DND-41 (cell line): ENCODE measurements at regions not wholly inside any gene's neighbourhood (a gene's known extent, or its start where the extent isn't known, plus 50 kb on each side); places are given as distances from the start of the nearest gene placed in this dataset.

ENCODE experiments used
- ATAC-seq: fragments of 200-7000 bp; cut with Tn5 transposase; 3 replicates; pipeline ENCODE4 v1.9.1; 2021; ENCODE audit warnings: low read depth; ENCODE audit not compliant: insufficient read depth
- DNase-seq: peaks from one replicate; pipeline ENCODE4 v3.0.0-alpha.2; 2020
- H2AFZ ChIP-seq: 2 replicates; pipeline ENCODE4 v1.6.0; 2012; ENCODE audit warnings: low read depth, low read length
- H3K27ac ChIP-seq: 2 replicates; pipeline ENCODE4 v1.5.1; 2012; ENCODE audit warnings: low read length, inconsistent platforms
- H3K27me3 ChIP-seq: fragments of 200-600 bp; sonication (generic); 2 replicates; pipeline ENCODE4 v1.6.0; 2012; ENCODE audit warnings: low read length, mild to moderate bottlenecking, inconsistent platforms; ENCODE audit not compliant: insufficient read depth, poor library complexity
- H3K36me3 ChIP-seq: 2 replicates; pipeline ENCODE4 v1.5.1; 2012; ENCODE audit warnings: low read length, inconsistent platforms; ENCODE audit not compliant: insufficient read depth
- H3K4me1 ChIP-seq: 2 replicates; pipeline ENCODE4 v1.5.1; 2012; ENCODE audit warnings: mild to moderate bottlenecking, low read length; ENCODE audit not compliant: insufficient read depth
- H3K4me2 ChIP-seq: 2 replicates; pipeline ENCODE4 v1.6.0; 2012; ENCODE audit warnings: mild to moderate bottlenecking, moderate library complexity, low read length, inconsistent platforms; ENCODE audit not compliant: insufficient read depth
- H3K4me3 ChIP-seq, 2 experiments: fragments of 200-600 bp in 1 of 2; shearing (Covaris generic) in 1 of 2; 2 replicates each; pipeline ENCODE4 v1.5.1; 2012 to 2016; ENCODE audit warnings: inconsistent platforms in 2 of 2, low read length in 2 of 2, mild to moderate bottlenecking in 2 of 2, low read depth in 1 of 2, moderate library complexity in 1 of 2
- H3K79me2 ChIP-seq: 2 replicates; pipeline ENCODE4 v1.6.0; 2012; ENCODE audit warnings: low read length, inconsistent platforms; ENCODE audit not compliant: insufficient read depth
- H3K9ac ChIP-seq: 2 replicates; pipeline ENCODE4 v1.6.0; 2012; ENCODE audit warnings: low read depth, mild to moderate bottlenecking, inconsistent platforms, low read length, moderate library complexity
- H3K9me3 ChIP-seq: 2 replicates; pipeline ENCODE4 v1.5.1; 2012; ENCODE audit warnings: low read length, moderate library complexity, mild to moderate bottlenecking, inconsistent platforms; ENCODE audit not compliant: insufficient read depth, severe bottlenecking
- H4K20me1 ChIP-seq: 2 replicates; pipeline ENCODE4 v1.6.0; 2012; ENCODE audit warnings: low read length; ENCODE audit not compliant: insufficient read depth
- EZH2 ChIP-seq: IDR thresholded peaks from 3 replicates; pipeline ENCODE4 v1.6.1; 2012; ENCODE audit warnings: borderline replicate concordance, low read depth, mild to moderate bottlenecking, moderate library complexity, low read length, inconsistent platforms; ENCODE audit not compliant: severe bottlenecking
- TF ChIP-seq, protein P1 (sequence below): IDR thresholded peaks from 2 replicates; pipeline ENCODE4 v1.5.1; 2012; ENCODE audit warnings: borderline replicate concordance, low read length, moderate library complexity, mild to moderate bottlenecking; ENCODE audit not compliant: poor library complexity, severe bottlenecking; ENCODE audit errors: extremely low read depth

DNA sequence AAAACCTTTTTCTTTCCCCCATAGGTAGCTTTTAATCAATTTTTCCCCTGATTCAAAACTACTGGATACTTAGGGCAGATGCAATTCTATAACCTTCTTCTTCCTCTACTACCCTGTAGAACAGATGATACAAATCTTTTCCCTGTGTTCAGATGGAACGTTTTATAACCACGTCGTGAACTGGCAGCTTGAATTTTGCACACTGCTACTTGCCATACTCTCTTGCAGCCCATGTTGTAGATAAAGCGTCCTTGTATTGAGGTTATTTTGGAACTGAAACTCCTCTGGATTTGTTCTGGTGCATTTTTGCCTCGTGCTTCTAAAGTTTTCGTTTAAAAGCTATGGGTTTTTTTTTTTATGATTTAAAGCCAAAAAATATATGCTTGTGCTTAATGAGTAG is 440.2 kb downstream of the RFPL4B start:
- H4K20me1 ChIP-seq, result no peaks in the 10 kb centered on the region
- no peaks in the 10 kb centered on the region for H3K79me2 ChIP-seq
- H3K36me3 ChIP-seq, result no peaks in the 10 kb centered on the region
- H3K9me3 ChIP-seq, result no peaks in the 10 kb centered on the region
- no peaks in the 10 kb centered on the region for H3K27me3 ChIP-seq
- no peak overlapping the region for H3K27ac ChIP-seq
- ATAC-seq (no peak), DNase-seq (no peak)
- H2AFZ ChIP-seq, result no peak overlapping the region
- H3K4me3 ChIP-seq, result no peak overlapping the region
- no peaks in the 10 kb centered on the region for H3K4me1 ChIP-seq
- TF ChIP-seq EZH2, result no peak
- TF ChIP-seq, protein P1, sequence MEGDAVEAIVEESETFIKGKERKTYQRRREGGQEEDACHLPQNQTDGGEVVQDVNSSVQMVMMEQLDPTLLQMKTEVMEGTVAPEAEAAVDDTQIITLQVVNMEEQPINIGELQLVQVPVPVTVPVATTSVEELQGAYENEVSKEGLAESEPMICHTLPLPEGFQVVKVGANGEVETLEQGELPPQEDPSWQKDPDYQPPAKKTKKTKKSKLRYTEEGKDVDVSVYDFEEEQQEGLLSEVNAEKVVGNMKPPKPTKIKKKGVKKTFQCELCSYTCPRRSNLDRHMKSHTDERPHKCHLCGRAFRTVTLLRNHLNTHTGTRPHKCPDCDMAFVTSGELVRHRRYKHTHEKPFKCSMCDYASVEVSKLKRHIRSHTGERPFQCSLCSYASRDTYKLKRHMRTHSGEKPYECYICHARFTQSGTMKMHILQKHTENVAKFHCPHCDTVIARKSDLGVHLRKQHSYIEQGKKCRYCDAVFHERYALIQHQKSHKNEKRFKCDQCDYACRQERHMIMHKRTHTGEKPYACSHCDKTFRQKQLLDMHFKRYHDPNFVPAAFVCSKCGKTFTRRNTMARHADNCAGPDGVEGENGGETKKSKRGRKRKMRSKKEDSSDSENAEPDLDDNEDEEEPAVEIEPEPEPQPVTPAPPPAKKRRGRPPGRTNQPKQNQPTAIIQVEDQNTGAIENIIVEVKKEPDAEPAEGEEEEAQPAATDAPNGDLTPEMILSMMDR, result no peak
- no peak overlapping the region for H3K4me2 ChIP-seq
- no peak overlapping the region for H3K9ac ChIP-seq

DNA sequence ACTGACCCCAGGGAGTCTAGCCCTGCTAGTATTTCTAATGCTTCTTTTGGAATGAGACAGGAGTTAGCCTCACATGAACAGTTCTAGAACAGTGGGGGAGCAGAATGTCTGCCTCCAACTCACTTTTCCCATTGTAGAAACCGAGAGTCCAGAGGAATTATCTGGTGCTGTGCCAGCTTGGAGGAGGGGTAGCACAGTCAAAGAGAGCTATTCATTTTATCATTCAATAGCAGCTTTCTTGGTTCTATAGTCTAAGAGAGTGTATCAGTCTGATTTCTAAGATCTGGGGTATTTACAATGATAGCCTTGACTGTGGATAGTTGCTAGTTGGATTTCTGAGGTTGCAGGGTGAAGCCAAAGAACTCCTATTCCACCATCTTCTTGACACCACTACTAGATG is 448.2 kb downstream of the RFPL4B start:
- no peak overlapping the region for H2AFZ ChIP-seq
- H3K9me3 ChIP-seq, result no peaks in the 10 kb centered on the region
- no peaks in the 10 kb centered on the region for H3K36me3 ChIP-seq
- no peaks in the 10 kb centered on the region for H3K4me1 ChIP-seq
- no peak overlapping the region for H3K4me3 ChIP-seq
- no peaks in the 10 kb centered on the region for H3K27me3 ChIP-seq
- H3K9ac ChIP-seq, result no peak overlapping the region
- no peak for ATAC-seq
- TF ChIP-seq, protein P1, result no peak
- TF ChIP-seq EZH2, result no peak
- H4K20me1 ChIP-seq, result no peaks in the 10 kb centered on the region
- no peak overlapping the region for H3K27ac ChIP-seq
- H3K4me2 ChIP-seq, result no peak overlapping the region
- no peaks in the 10 kb centered on the region for H3K79me2 ChIP-seq
- DNase-seq, result no peak

DNA sequence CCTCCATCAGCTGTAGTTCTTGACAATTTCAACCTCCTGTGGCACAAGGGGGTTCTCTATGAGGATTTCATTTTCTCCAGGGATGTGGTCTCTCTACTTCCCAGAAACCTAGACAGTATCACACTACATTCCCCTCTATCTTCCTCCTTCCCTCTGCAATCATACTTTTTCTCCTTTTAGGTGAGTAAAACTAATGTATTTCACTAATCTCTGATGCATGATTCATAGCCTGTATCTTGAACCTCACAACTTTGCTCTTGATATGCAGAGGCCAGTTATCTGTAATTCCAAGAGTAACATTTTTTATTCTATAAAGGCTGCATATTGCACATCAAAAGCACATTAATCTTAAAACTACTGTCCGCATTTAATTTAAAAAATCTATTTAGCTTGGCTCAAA is 449.6 kb downstream of the RFPL4B start:
- no peak overlapping the region for H3K27ac ChIP-seq
- no peaks in the 10 kb centered on the region for H3K9me3 ChIP-seq
- H4K20me1 ChIP-seq, result no peaks in the 10 kb centered on the region
- no peak overlapping the region for H2AFZ ChIP-seq
- H3K27me3 ChIP-seq, result no peaks in the 10 kb centered on the region
- no peak overlapping the region for H3K4me3 ChIP-seq
- H3K9ac ChIP-seq, result no peak overlapping the region
- no peaks in the 10 kb centered on the region for H3K36me3 ChIP-seq
- no peak for DNase-seq
- no peak for ATAC-seq
- no peak overlapping the region for H3K4me2 ChIP-seq
- TF ChIP-seq, protein P1, result no peak
- no peak for TF ChIP-seq EZH2
- H3K79me2 ChIP-seq, result no peaks in the 10 kb centered on the region
- H3K4me1 ChIP-seq, result no peaks in the 10 kb centered on the region

DNA sequence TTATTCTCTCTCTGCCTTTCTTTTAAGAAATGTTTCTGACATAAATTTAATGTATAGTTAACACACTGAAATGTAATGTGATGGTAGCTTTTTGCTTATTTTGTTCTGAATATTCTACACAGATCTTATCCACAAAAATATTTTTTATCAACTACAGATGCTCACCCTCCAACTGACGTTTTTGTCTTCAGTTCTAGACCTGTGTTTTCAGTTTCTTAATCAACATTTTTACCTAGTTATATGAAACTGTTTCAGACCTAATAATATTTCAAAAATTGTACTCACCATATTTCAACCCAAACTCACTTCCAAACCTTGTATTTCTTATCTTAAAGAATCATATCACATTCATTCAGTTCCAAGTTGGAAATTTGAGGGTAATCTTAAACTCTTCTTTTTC is 452.8 kb downstream of the RFPL4B start:
- Histone ChIP-seq H3K4me2 (no peak overlapping the region), H3K4me1 (no peaks in the 10 kb centered on the region), H4K20me1 (no peaks in the 10 kb centered on the region), H3K27ac (no peak overlapping the region), H3K9me3 (no peaks in the 10 kb centered on the region), H2AFZ (no peak overlapping the region), H3K27me3 (no peaks in the 10 kb centered on the region), H3K4me3 (no peak overlapping the region), H3K79me2 (no peaks in the 10 kb centered on the region), H3K9ac (no peak overlapping the region), H3K36me3 (no peaks in the 10 kb centered on the region)
- ATAC-seq (no peak), DNase-seq (no peak)
- no peak for TF ChIP-seq EZH2
- TF ChIP-seq, protein P1, result no peak
